HG03196 (cell line): ENCODE measurements at regions not wholly inside any gene's neighbourhood (a gene's known extent, or its start where the extent isn't known, plus 50 kb on each side); places are given as distances from the start of the nearest gene placed in this dataset.
"Not testable (repeated sequence)": the region's sequence is repeated elsewhere in the genome, so short reads cannot be mapped to it uniquely, and the experiment has no call there.

ENCODE experiments used
- ATAC-seq: cut with Tn5 transposase; IDR thresholded peaks from one replicate; pipeline ENCODE4 v1.9.1; 2021; ENCODE audit not compliant: unreplicated experiment

DNA sequence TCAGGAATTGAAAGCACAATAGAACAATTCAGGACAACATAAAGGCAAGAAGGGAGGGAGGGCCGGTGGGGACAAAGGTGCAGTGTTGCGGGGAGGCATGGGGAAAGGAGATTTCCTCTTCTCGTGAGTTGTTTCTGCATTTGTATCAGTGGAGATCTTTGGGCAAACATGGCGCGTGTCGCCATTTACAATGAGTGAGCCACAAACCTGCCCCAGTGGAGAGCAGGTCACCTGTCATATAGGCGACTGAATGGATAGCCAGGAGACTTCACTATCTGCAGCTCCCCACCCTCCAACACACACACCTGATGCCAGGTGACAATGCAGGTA is 87.7 kb upstream of the SLC45A1 start:
- no peak for ATAC-seq

DNA sequence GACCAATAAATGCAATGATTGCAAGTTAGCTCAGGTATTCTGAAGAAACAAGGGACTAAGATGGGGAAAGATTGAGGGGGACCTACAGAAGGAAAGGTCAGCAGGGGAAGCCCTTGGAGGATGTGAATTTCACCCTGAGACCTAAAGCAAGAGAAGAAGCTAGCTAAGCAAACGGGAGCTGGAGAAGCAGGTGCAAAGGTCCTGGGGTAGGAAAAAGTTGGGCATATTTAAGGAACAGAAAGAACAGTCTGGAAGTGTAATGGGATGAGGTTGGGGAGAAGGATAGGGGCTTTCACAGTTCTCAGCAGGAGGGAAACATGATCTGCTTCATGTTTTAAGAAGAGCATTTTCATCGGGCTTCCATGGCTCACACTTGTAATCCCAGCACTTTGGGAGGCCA is 89.7 kb upstream of the SLC45A1 start:
- no peak for ATAC-seq

DNA sequence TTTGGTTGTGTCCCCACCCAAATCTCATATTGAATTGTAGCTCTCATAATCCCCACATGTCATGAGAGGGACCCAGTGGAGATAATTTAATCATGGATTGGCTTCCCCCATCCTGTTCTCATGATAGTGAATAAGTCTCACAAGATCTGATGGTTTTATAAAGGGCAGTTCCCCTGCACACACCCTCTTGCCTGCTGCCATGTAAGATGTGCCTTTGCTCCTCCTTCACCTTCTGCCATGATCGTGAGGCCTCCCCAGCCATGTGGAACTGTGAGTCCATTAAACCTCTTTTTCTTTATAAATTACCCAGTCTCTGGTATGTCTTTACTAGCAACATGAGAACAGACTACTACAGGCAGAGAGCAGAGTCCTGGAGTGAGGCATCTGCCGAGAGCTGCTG is 90.2 kb upstream of the SLC45A1 start:
- ATAC-seq, result not testable (repeated sequence)

DNA sequence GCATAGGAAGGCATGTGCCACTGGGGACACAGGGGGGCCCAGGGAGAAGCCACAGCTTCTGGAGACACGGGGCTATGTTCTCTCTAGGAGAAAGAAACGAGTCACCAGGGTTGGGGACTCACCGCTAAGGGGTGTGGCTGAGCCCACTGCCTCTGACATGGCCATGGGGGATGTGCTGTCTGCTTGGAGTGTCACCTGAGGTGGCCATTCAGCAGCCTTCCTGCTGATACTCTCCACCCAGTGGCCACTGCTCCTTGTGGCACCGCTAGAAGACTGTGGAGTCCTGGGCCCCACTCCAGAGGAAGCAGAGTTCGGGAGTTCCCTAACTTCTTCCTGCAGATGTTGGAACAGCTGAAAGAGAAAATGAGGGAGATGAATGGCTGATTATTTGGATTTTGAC is 91.2 kb upstream of the SLC45A1 start:
- ATAC-seq, result no peak

DNA sequence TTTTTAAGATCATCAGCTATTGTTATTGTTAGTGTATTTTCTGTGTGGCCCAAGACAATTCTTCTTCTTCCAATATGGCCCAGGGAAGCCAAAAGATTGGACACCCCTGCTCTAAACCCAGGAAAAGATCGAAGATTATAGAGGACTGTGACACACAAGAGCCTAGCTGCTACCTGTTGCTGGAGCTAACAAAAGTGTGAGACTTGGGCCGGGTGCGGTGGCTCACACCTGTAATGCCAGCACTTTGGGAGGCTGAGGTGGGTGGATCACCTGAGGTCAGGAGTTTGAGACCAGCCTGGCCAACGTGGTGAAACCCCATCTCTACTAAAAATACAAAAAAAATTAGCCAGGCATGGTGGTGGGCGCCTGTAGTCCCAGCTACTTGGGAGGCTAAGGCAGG is 91.9 kb upstream of the SLC45A1 start:
- not testable (repeated sequence) for ATAC-seq

DNA sequence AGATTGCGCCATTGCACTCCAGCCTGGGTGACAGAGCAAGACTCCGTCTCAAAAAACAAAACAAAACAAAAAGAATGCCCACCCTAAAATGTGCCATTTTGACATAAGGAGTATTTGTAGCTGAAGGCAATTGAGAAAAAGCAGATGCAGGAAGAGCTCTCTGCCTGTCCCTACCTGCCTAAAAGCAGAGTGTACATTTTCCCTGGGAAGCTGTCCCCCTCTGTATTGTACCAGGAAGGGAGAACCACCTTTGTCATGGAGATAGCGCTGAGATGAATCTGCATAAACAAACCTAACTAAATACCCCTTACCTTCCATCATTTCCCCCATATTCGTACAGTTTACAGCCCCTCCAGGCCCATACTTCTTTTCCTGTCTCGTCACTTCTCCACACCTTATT is 94.4 kb upstream of the SLC45A1 start:
- ATAC-seq, result no peak

DNA sequence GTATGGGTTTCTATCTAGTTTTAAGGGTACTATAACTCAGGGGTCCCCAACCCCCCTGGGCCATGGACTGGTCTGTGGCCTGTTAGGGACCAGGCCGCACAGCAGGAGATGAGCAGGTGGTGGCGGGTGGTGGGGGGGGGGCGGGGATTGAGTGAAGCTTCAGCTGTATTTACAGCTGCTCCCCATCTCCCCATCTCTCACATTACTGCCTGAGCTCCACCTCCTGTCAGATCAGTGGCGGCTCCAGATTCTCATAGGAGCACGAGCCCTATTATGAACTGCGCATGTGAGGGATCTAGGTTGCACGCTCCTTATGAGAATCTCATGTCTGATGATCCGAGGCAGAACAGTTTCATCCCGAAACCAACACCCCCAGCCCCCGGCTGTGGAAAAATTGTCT is 95.1 kb upstream of the SLC45A1 start:
- no peak for ATAC-seq

DNA sequence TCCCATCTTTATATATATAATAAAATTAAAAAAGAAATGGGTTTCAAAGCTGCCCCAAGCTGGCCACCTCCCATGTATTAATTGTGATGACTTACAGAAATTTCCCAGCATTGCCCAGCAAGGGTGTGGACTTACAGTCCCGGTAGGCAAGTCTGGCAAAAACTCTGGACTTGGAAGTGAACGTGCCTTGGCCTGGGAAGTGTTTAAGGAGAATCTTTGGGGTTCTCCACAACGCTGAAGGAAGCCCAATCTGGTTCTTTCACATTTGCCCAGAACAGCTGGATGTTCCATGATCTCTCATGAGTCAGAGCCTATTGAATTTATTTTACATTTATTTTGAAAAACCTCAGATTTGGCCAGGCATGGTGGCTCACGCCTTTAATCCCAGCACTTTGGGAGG is 98.4 kb upstream of the SLC45A1 start:
- no peak for ATAC-seq

DNA sequence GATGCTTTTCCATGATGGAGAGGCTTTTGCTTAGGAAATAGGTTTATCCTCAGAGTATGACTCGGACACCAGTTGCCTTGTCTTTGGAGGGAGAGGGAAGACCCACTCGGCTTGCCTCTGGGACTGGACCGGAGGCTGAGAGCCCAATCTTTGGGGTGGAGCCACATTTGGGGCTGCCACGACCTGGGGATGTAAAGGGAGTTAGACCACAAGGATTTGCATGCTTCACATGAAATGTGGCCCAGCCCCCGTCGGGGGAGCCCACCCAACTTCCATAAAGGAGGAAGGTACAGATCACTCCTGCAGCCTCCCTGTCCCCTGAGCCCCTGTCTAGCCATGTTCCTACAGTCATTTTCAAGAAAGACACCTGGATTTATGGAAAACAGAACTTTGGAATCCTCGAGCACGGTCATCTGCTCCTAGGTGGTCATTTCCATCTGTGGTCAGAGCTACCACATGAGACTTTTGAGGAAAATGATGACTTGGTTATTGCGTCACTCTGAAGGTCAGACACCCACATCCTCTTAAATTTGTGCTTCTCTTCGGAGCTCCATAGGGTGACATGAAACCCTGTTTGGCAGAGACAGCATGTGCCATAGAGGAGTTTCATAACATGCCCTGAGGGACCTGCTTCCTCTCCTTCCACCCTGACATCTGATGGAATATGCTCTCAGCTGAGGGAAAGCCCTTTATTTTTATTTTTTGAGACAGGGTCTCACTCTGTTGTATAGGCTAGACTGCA is 99.4 kb upstream of the SLC45A1 start:
- no peak for ATAC-seq

DNA sequence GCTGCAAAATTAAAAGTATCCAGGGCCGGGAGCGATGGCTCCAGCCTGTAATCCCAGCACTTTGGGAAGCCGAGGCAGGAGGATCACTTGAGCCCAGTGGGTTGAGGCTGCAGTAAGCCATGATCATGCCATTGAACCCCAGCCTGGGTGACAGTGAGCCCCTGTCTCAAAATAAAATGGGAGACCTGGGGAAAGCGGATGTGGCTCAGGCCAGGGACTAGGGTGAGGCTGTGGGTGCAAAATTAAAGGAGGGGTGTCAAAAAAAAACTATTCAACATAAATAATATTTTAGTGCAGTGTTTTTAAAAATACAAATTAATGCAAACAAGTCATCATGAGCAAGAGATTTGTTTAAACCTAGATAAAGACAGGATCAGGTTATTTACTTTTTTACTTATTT is 100.1 kb upstream of the SLC45A1 start:
- no peak for ATAC-seq

DNA sequence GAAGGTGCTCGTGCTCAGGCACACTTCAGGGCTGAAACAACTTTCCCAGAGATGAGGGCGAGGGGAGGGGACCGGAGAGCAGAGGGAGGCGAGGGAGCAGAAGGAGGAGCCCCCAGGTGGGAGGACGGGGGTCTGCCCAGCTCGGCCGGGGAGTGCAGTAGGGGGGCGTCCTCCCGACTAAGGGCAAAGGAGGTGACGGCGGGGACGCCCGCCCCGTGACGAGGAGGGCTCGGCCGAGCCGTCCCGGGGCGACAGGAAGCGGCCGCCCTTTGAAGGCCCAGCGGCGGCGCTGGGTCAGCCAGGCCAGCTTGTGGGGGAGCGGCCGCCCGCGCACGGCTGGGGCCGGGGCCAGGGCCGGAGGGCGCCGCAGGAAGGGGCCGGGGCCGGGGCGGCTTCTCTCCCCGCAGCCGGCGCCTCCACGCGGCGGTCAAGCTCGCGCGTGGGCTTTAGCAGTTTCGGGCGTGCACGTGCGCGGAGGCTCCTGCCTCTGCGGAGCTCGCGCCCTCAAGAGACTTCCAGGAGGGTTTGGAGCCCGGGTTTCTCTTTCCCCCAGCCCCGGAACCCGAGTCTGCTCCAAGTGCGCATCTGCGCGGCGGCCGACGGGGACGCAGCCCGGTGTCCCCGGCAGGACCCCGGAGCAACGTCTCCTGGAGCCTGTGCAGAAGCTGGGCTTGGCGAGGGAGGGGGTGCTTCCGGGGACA is 100.8 kb upstream of the SLC45A1 start:
- no peak for ATAC-seq

DNA sequence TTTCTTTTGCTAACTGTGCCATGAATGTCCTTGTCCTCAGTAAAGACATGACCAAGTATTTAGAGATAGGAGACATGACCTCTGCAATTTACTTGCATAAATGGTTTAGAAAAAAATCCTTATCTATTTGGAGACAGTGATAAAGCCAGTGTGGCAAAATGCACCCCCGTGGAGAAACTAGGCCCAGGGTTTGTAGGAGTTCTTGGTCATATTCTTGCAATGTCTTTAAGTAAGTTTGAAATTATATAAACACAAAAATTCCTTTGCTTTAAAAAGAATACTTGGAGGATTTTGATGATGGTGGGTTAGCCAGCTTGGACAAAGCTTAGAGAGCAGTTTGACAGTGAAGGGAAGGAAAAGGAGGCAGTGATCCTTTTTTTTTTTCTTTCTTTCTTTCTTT is 101.9 kb upstream of the SLC45A1 start:
- ATAC-seq, result no peak

DNA sequence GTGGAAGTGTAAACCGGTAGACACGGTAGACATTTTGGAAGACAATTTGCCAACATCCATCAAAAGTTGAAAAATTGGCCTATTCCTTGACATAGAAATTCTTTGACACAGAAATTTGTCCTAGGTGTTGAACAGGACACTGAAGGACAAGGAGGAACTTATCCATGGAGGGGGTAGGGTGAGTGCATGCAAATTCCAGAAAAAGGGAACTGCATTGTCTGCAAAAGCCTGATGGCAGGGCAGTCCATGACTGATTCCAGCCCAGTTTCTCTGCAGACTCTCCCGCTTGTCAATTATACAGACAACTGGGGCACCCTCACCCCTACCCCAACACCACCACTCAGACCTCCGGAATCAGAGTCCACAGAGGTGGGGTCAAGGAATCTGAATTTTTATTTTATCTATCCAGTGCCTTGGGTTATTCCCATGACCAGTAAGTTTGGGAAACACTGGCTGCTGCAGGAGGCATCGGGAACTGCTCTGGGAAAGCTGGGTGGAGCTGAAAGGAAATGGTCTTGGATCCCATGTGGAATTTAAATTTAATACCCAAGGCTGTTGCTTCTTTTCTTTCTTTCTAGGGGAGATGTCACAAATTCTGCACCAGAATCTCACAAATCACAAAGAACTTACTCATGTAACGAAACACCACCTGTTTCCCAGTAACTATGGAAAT is 103.3 kb upstream of the SLC45A1 start:
- ATAC-seq, result no peak

DNA sequence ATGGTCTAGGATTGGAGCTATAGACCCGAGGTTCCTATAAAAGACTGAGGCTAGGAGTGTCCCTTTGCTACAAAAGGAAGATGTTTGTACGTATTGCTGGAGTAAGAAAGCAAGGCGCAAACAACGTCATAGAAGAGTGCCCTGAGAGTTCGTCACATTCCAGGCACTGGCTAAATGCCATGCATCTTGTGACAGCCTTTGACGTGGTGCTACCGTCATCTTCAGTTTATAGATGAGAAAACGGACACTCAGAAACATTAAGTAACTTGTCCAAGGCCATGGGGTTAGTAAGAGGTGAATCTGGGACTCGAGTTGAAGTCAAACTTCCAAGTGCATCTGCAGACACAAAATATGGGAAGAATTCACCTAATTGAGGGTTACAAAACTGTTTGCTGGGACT is 104.2 kb upstream of the SLC45A1 start:
- ATAC-seq, result no peak

DNA sequence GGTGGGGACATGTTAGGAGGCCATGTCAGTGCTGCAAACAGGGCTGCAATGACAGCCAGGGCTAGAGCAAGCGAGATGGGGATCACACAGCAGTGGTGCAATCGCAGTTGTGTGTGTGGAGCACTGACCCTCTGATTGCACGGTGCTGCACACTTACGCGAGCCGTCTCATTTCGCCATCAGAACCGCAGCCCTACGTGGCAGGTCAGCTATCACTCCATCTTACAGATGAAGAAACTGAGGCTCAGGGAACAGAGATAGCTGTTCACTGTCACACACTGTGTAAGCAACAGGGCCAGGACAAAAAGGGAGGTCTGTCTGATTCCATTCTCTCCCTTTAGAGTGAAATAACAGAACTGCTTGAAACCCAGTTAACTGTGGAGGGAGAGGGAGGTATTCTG is 104.8 kb upstream of the SLC45A1 start:
- ATAC-seq, result no peak

DNA sequence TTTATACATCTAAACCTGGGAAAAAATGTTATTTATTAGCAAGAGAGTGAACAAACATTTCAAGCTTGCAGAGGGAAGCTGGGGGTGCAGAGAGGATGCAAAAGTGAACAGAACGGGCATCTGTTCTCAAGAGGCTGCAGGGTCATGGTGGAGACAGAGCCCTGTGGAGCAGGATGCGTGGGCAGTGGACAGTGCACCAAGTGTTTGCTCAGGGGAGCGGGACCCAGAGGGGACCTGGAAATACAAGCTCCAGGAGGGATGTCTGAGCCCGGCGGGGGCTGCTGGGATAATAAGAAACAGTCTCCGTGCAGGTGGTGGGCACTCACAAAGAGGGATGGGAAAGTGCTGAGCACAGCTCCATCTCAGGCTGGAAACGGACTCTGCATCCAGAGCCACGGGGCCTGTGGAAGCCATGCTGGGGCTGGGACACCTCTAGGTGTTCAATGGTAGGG is 105.3 kb upstream of the SLC45A1 start:
- ATAC-seq, result no peak

DNA sequence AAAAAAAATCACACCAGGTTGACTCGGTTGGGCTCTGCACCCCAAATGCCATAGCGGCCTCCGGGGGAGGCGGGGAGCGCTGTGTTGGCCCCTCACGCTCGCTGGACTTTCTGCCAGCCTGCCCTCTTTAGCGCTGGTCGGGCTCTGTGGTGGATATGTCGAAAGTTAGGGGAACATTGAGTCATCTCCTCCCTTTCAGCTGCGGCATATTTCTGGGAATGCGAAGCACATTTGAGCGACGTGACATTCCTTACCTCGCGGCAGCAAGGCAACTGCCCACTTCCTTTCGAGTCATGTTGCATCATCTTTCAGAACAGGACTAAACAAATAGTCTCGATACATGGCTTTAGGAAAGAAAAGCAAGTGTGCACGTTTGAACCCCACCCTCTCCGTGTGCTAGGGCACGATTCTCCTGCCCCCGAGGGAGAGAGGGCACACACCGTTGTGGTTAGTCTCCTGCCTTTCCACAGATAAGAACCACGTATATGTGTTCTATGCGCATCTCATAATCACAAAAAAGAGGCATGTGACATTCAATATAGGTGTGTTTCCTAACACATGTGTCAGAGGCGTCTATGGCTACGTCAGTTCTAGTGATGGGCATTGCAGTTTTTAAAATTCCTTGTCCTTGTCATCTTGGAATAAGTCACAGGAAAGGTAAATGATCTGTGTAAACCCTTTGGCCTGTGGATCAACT is 105.9 kb upstream of the SLC45A1 start:
- no peak for ATAC-seq

DNA sequence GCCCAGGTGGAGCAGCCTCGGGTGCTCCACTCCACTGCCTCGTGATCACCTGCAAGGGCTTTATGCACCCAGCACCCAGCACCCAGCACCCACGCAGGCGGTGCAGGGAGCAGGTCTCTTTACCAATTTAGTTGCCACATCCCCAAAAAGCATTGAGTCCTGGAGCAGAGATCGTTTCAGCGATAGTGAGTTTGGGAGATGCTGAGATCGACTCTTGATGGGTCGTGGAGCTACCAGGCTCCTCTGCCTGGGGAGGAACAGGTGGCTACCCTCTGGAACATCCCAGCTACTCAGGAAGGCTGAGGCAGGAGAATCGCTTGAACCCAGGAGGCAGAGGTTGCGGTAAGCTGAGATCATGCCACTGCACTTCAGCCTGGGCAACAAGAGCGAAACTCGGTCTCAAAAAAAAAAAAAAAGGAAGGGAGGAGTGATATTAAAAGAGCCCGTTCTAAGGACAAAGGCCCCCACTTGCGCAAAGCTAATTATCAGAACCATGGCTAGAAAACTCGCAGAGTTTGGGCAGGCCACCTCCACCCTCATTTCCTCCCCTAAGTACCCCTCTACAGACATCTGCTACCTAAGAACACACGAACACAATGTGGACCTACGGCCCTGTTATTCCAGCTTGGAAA is 106.5 kb upstream of the SLC45A1 start:
- no peak for ATAC-seq

DNA sequence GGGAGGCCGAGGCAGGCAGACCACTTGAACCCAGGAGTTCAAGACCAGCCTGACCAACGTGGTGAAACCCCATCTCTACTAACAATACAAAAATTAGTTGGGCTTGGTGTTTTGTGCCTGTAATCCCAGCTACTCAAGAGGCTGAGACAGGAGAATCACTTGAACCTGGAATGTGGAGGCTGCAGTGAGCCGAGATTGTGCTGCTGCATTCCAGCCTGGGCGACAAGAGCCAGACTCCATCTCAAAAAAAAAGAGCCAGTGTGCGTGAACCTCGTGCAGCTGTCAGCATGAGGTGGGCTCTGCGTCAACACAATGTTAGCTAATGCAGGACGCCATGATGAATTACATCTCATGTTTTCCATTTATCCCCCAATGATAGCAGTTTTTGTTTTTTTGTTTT is 110.7 kb upstream of the SLC45A1 start:
- no peak for ATAC-seq

DNA sequence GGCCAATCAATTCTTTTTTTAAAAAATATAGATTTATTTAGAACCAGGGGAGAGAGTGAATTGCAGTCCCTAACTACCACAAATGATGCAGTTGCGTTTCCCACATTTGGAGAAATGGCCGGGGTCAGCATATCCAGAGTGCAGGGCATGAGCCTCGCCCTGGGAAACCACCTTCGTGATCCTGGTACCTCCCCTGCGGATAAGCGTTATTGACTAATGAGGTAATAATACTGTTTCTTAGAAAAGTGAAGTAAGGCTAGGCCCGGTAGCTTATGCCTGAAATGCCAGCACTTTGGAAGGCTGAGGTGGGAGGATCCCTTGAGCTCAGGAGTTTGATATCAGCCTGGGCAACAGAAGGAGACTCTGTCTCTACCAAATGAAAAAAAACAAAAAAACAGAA is 111.5 kb upstream of the SLC45A1 start:
- ATAC-seq, result no peak

DNA sequence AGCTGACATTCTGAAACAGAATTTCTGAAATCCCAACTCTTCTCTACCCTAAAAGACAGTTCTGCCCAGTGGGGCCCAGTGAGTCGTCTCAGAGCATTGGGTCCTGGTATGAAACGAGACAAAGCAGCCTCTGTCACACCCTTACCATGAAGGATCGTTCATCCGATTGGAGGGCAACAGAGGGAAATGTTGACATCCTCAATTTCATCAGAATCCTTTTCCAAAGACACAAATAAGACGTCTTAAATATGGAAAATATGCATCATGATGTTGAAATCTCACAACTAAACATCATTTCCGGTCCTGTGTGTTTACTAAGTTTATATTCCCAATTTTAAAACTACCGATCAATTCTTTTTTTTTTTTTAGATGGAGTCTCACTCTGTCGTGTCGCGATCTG is 112.1 kb upstream of the SLC45A1 start:
- ATAC-seq, result no peak
